Mesenteric fat pad (tissue), 1 donor: ENCODE measurements at regions not wholly inside any gene's neighbourhood (a gene's known extent, or its start where the extent isn't known, plus 50 kb on each side); places are given as distances from the start of the nearest gene placed in this dataset.
"Not testable (repeated sequence)": the region's sequence is repeated elsewhere in the genome, so short reads cannot be mapped to it uniquely, and the experiment has no call there.

Source experiments
- DNase-seq: peaks from one replicate; pipeline ENCODE4 v3.0.0-alpha.2; 2020; ENCODE audit warnings: low spot score
- donor health status: DM: yes; HTN: yes; CAD: no.

GRCh38 chr9:24657387-24657786 is 111.7 kb upstream of the IZUMO3 start:
- no peak for DNase-seq

GRCh38 chr9:24652181-24652580 is 106.5 kb upstream of the IZUMO3 start:
- no peak for DNase-seq

GRCh38 chr9:24628809-24629208 is 83.1 kb upstream of the IZUMO3 start:
- DNase-seq, result not testable (repeated sequence)

- DNase-seq, result no peak
These were observed 79.4 kb upstream of the IZUMO3 start for GRCh38 chr9:24625097-24625496.

GRCh38 chr9:24624481-24624880 is 78.8 kb upstream of the IZUMO3 start:
- no peak for DNase-seq

GRCh38 chr9:24620741-24621140 is 75.0 kb upstream of the IZUMO3 start:
- no peak for DNase-seq

GRCh38 chr9:24616863-24617262 is 71.2 kb upstream of the IZUMO3 start:
- DNase-seq, result no peak

GRCh38 chr9:24614070-24614469 is 68.4 kb upstream of the IZUMO3 start:
- no peak for DNase-seq

- DNase-seq, result no peak
These were observed 62.9 kb upstream of the IZUMO3 start for GRCh38 chr9:24608599-24608998.

GRCh38 chr9:24602693-24603352 is 57.1 kb upstream of the IZUMO3 start:
- DNase-seq, result no peak
